ENCODE measurements at regions not wholly inside any gene's neighbourhood (a gene's known extent, or its start where the extent isn't known, plus 50 kb on each side); places are given as distances from the start of the nearest gene placed in this dataset.

DNA sequence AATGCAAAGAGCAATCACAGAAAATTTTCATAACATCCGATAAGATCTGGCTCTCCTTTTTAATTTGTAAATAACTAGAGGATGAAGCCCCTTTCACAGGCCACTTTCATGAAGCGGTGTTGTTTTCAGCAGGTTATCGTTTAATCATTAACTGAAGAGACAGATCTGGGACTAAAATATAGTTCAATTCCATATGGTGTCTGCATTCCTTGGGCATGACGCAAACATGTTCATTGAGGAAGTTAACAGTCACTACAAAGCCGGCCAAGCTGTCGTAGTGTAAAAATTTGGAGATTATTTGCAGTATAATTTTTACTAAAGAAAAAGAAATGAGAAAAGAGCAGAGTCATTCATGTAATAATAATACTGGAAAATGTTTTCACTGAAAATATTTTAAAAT is 565.2 kb upstream of the ADAMTS5 start:
- Histone ChIP-seq H2BK15ac (ENCODE audit: low read depth, poor library complexity, severe bottlenecking) (no peak overlapping the region), H3K14ac (ENCODE audit: low read length in 2 of 2) (no peak overlapping the region), H3K27me3 (ENCODE audit: control insufficient read depth in 1 of 2, insufficient read depth in 1 of 2, low read length in 2 of 2) (no peaks in the 10 kb centered on the region), H2BK12ac (ENCODE audit: low read length in 2 of 2) (no peak overlapping the region), H2BK120ac (ENCODE audit: low read depth, low read length) (no peak overlapping the region), H4K8ac (ENCODE audit: low read length) (no peak overlapping the region), H3K9ac (ENCODE audit: low read length) (no peak overlapping the region), H3K27ac (ENCODE audit: low read length, poor library complexity, severe bottlenecking) (peak overlapping the region; percentile 89), H2BK5ac (ENCODE audit: low read depth, low read length, poor library complexity, severe bottlenecking) (no peak overlapping the region), H3K36me3 (ENCODE audit: control insufficient read depth in 1 of 2, insufficient read depth in 2 of 2, low read depth in 1 of 2, low read length in 2 of 2) (no peaks in the 10 kb centered on the region), H3K23ac (ENCODE audit: low read length in 2 of 2) (no peak overlapping the region), H3K4me2 (ENCODE audit: low read length, poor library complexity, severe bottlenecking) (no peak overlapping the region), H4K91ac (ENCODE audit: low read length) (no peak overlapping the region), H3K4ac (ENCODE audit: low read depth in 1 of 2, low read length in 2 of 2) (no peak overlapping the region), H3K9me3 (ENCODE audit: control insufficient read depth, low read length) (no peaks in the 10 kb centered on the region), H2AK5ac (ENCODE audit: low read length, severe bottlenecking) (no peak overlapping the region), H3K18ac (ENCODE audit: low read depth in 1 of 2, low read length in 2 of 2) (no peak overlapping the region), H3K4me1 (ENCODE audit: control insufficient read depth, insufficient read depth, low read depth, low read length) (no peaks in the 10 kb centered on the region), H2AFZ (ENCODE audit: low read depth, low read length) (no peak overlapping the region), H3K4me3 (ENCODE audit: insufficient read depth in 1 of 2, low read depth in 1 of 2, low read length in 2 of 2) (no peak overlapping the region), H3K79me1 (replicated peaks; ENCODE audit: low read length, poor library complexity, severe bottlenecking) (no peaks in the 10 kb centered on the region)
- 51% methylated on average over 4 of the region's 6 CpGs for WGBS
- peak; percentile 57 for DNase-seq

DNA sequence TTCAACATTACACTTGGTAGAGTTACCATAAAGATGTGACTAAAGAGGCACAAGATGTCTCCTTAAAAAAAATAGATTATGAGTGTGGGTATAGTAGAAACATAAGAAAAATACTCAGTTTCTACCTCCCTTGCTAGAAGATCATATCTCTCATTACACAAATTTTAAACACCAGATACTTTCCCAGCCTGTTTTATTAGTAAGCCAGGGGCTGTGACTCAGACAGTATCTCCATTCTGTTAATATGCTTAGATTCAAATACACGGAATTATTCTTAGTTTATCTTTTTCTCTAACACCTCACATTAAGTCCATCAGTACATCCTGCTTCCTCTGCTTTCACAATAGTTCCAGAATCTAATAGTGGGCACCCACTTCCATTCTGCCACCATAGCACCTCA is 561.8 kb upstream of the ADAMTS5 start:
- no peak overlapping the region for H3K27ac ChIP-seq (ENCODE audit: low read length, poor library complexity, severe bottlenecking)
- H2BK12ac ChIP-seq (ENCODE audit: low read length in 2 of 2), result no peak overlapping the region
- H2AK5ac ChIP-seq (ENCODE audit: low read length, severe bottlenecking), result peak overlapping the region; percentile 77
- no peak overlapping the region for H2BK120ac ChIP-seq (ENCODE audit: low read depth, low read length)
- H3K4me1 ChIP-seq (ENCODE audit: control insufficient read depth, insufficient read depth, low read depth, low read length), result no peaks in the 10 kb centered on the region
- H3K36me3 ChIP-seq (ENCODE audit: control insufficient read depth in 1 of 2, insufficient read depth in 2 of 2, low read depth in 1 of 2, low read length in 2 of 2), result no peaks in the 10 kb centered on the region
- H3K23ac ChIP-seq (ENCODE audit: low read length in 2 of 2), result no peak overlapping the region
- H3K4ac ChIP-seq (ENCODE audit: low read depth in 1 of 2, low read length in 2 of 2), result no peak overlapping the region
- no peaks in the 10 kb centered on the region for H3K27me3 ChIP-seq (ENCODE audit: control insufficient read depth in 1 of 2, insufficient read depth in 1 of 2, low read length in 2 of 2)
- no peaks in the 10 kb centered on the region for H3K79me1 ChIP-seq (replicated peaks; ENCODE audit: low read length, poor library complexity, severe bottlenecking)
- H2BK5ac ChIP-seq (ENCODE audit: low read depth, low read length, poor library complexity, severe bottlenecking), result no peak overlapping the region
- H3K14ac ChIP-seq (ENCODE audit: low read length in 2 of 2), result no peak overlapping the region
- no peaks in the 10 kb centered on the region for H3K9me3 ChIP-seq (ENCODE audit: control insufficient read depth, low read length)
- H3K9ac ChIP-seq (ENCODE audit: low read length), result no peak overlapping the region
- 60% methylated on average over 1 of the region's 1 CpG for WGBS
- DNase-seq, result no peak
- no peak overlapping the region for H2AFZ ChIP-seq (ENCODE audit: low read depth, low read length)
- no peak overlapping the region for H4K8ac ChIP-seq (ENCODE audit: low read length)
- no peak overlapping the region for H4K91ac ChIP-seq (ENCODE audit: low read length)
- no peak overlapping the region for H3K4me3 ChIP-seq (ENCODE audit: insufficient read depth in 1 of 2, low read depth in 1 of 2, low read length in 2 of 2)
- no peak overlapping the region for H2BK15ac ChIP-seq (ENCODE audit: low read depth, poor library complexity, severe bottlenecking)
- no peak overlapping the region for H3K18ac ChIP-seq (ENCODE audit: low read depth in 1 of 2, low read length in 2 of 2)
- no peak overlapping the region for H3K4me2 ChIP-seq (ENCODE audit: low read length, poor library complexity, severe bottlenecking)

DNA sequence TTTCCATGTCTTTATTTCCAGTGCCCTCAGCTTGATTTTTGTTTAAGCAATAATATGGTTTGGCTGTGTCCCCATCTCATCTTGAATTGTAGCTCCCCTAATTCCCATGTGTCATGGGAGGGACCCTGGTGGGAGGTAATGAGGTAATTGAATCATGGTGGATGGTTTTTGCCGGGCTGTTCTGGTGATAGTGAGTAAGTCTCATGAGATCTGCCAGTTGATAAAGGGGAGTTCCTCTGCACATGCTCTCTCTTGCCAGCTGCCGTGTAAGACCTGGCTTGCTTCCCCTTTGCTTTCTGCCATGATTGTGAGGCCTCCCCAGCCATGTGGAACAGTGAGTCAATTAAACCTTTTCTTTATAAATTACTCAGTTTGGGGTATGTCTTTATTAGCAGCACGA is 559.6 kb upstream of the ADAMTS5 start:
- Histone ChIP-seq H2BK15ac (ENCODE audit: low read depth, poor library complexity, severe bottlenecking) (no peak overlapping the region), H3K4me3 (ENCODE audit: insufficient read depth in 1 of 2, low read depth in 1 of 2, low read length in 2 of 2) (no peak overlapping the region), H3K18ac (ENCODE audit: low read depth in 1 of 2, low read length in 2 of 2) (no peak overlapping the region), H3K36me3 (ENCODE audit: control insufficient read depth in 1 of 2, insufficient read depth in 2 of 2, low read depth in 1 of 2, low read length in 2 of 2) (no peaks in the 10 kb centered on the region), H4K91ac (ENCODE audit: low read length) (no peak overlapping the region), H3K9ac (ENCODE audit: low read length) (peak overlapping the region; percentile 15), H3K4ac (ENCODE audit: low read depth in 1 of 2, low read length in 2 of 2) (no peak overlapping the region), H3K9me3 (ENCODE audit: control insufficient read depth, low read length) (no peaks in the 10 kb centered on the region), H3K4me1 (ENCODE audit: control insufficient read depth, insufficient read depth, low read depth, low read length) (no peaks in the 10 kb centered on the region), H3K23ac (ENCODE audit: low read length in 2 of 2) (no peak overlapping the region), H2BK5ac (ENCODE audit: low read depth, low read length, poor library complexity, severe bottlenecking) (no peak overlapping the region), H3K27ac (ENCODE audit: low read length, poor library complexity, severe bottlenecking) (no peak overlapping the region), H2AFZ (ENCODE audit: low read depth, low read length) (no peak overlapping the region), H2BK120ac (ENCODE audit: low read depth, low read length) (no peak overlapping the region), H4K8ac (ENCODE audit: low read length) (no peak overlapping the region), H2AK5ac (ENCODE audit: low read length, severe bottlenecking) (no peak overlapping the region), H3K79me1 (replicated peaks; ENCODE audit: low read length, poor library complexity, severe bottlenecking) (no peaks in the 10 kb centered on the region), H2BK12ac (ENCODE audit: low read length in 2 of 2) (no peak overlapping the region), H3K14ac (ENCODE audit: low read length in 2 of 2) (no peak overlapping the region), H3K4me2 (ENCODE audit: low read length, poor library complexity, severe bottlenecking) (no peak overlapping the region), H3K27me3 (ENCODE audit: control insufficient read depth in 1 of 2, insufficient read depth in 1 of 2, low read length in 2 of 2) (no peaks in the 10 kb centered on the region)
- WGBS, result 61% methylated on average over 3 of the region's 3 CpGs
- no peak for DNase-seq

DNA sequence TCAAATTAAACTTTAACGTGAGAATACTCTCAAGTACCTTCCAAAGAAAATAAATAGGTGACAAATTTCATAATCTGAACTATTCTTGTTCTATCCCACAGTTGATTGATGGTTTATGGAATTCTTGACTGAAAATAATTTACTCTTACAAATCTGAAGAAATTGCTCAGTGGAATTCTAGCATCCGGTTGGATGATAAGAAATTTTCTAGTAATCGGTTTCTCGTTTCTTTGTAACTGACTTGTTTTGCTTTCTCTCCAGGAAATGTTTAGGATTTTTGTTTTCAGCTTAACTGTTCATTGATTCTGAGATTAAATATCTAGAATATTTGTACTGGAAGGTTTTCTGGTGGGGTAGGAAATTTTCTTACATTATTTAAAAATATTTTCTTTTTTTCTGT is 558.9 kb upstream of the ADAMTS5 start:
- no peaks in the 10 kb centered on the region for H3K79me1 ChIP-seq (replicated peaks; ENCODE audit: low read length, poor library complexity, severe bottlenecking)
- H3K23ac ChIP-seq (ENCODE audit: low read length in 2 of 2), result no peak overlapping the region
- H3K18ac ChIP-seq (ENCODE audit: low read depth in 1 of 2, low read length in 2 of 2), result no peak overlapping the region
- WGBS, result 100% methylated on average over 3 of the region's 4 CpGs
- no peaks in the 10 kb centered on the region for H3K9me3 ChIP-seq (ENCODE audit: control insufficient read depth, low read length)
- no peak overlapping the region for H3K9ac ChIP-seq (ENCODE audit: low read length)
- no peak overlapping the region for H2BK120ac ChIP-seq (ENCODE audit: low read depth, low read length)
- H2AFZ ChIP-seq (ENCODE audit: low read depth, low read length), result no peak overlapping the region
- no peak overlapping the region for H3K4ac ChIP-seq (ENCODE audit: low read depth in 1 of 2, low read length in 2 of 2)
- DNase-seq, result no peak
- H3K4me3 ChIP-seq (ENCODE audit: insufficient read depth in 1 of 2, low read depth in 1 of 2, low read length in 2 of 2), result no peak overlapping the region
- no peak overlapping the region for H3K27ac ChIP-seq (ENCODE audit: low read length, poor library complexity, severe bottlenecking)
- H4K8ac ChIP-seq (ENCODE audit: low read length), result no peak overlapping the region
- no peak overlapping the region for H2BK15ac ChIP-seq (ENCODE audit: low read depth, poor library complexity, severe bottlenecking)
- no peak overlapping the region for H3K14ac ChIP-seq (ENCODE audit: low read length in 2 of 2)
- no peak overlapping the region for H2AK5ac ChIP-seq (ENCODE audit: low read length, severe bottlenecking)
- H3K27me3 ChIP-seq (ENCODE audit: control insufficient read depth in 1 of 2, insufficient read depth in 1 of 2, low read length in 2 of 2), result no peaks in the 10 kb centered on the region
- no peaks in the 10 kb centered on the region for H3K36me3 ChIP-seq (ENCODE audit: control insufficient read depth in 1 of 2, insufficient read depth in 2 of 2, low read depth in 1 of 2, low read length in 2 of 2)
- H3K4me1 ChIP-seq (ENCODE audit: control insufficient read depth, insufficient read depth, low read depth, low read length), result no peaks in the 10 kb centered on the region
- no peak overlapping the region for H2BK12ac ChIP-seq (ENCODE audit: low read length in 2 of 2)
- H3K4me2 ChIP-seq (ENCODE audit: low read length, poor library complexity, severe bottlenecking), result no peak overlapping the region
- no peak overlapping the region for H4K91ac ChIP-seq (ENCODE audit: low read length)
- H2BK5ac ChIP-seq (ENCODE audit: low read depth, low read length, poor library complexity, severe bottlenecking), result no peak overlapping the region
